RCC 7860 (cell line): ENCODE measurements at regions not wholly inside any gene's neighbourhood (a gene's known extent, or its start where the extent isn't known, plus 50 kb on each side); places are given as distances from the start of the nearest gene placed in this dataset.
"Not testable (repeated sequence)": the region's sequence is repeated elsewhere in the genome, so short reads cannot be mapped to it uniquely, and the experiment has no call there.

Experiments used
- DNase-seq: peaks from one replicate; pipeline ENCODE4 v3.0.0-alpha.2; 2015; ENCODE audit warnings: low spot score
- FAIRE-seq: peaks from 2 replicates; lab custom pipeline; 2012; peaks lifted over from hg19 to GRCh38; lab: Jason Lieb, UNC

GRCh38 chr11:44387825-44388224 is 77.9 kb upstream of the ALX4 start:
- FAIRE-seq (no peak), DNase-seq (no peak)

- FAIRE-seq, result no peak
Observed at GRCh38 chr11:44388828-44389657, 79.1 kb upstream of the ALX4 start.

GRCh38 chr11:44389963-44390605 is 80.1 kb upstream of the ALX4 start:
- FAIRE-seq (no peak), DNase-seq (no peak)

More at GRCh38 chr11:44388828-44389657, 79.1 kb upstream of the ALX4 start:
- DNase-seq, result no peak

GRCh38 chr11:44391004-44391403 is 81.1 kb upstream of the ALX4 start:
- not testable (repeated sequence) for FAIRE-seq, DNase-seq

- DNase-seq, FAIRE-seq: not testable (repeated sequence)
Observed at GRCh38 chr11:44396746-44397145, 86.8 kb upstream of the ALX4 start.

- DNase-seq (no peak), FAIRE-seq (no peak)
Observed at GRCh38 chr11:44397586-44398178, 87.7 kb upstream of the ALX4 start.

GRCh38 chr11:44398266-44399030 is 88.5 kb upstream of the ALX4 start:
- no peak for FAIRE-seq
- no peak for DNase-seq

GRCh38 chr11:44399968-44400367 is 90.0 kb upstream of the ALX4 start:
- no peak for FAIRE-seq

GRCh38 chr11:44400431-44400830 is 90.5 kb upstream of the ALX4 start:
- DNase-seq (no peak), FAIRE-seq (no peak)

More at GRCh38 chr11:44399968-44400367, 90.0 kb upstream of the ALX4 start:
- no peak for DNase-seq

- FAIRE-seq (no peak), DNase-seq (no peak)
Observed at GRCh38 chr11:44402466-44403075, 92.6 kb upstream of the ALX4 start.

- no peak for FAIRE-seq
- no peak for DNase-seq
Observed at GRCh38 chr11:44403176-44403575, 93.2 kb upstream of the ALX4 start.

- FAIRE-seq, result no peak
- DNase-seq, result no peak
Observed at GRCh38 chr11:44403587-44404273, 93.8 kb upstream of the ALX4 start.

GRCh38 chr11:44404301-44404700 is 94.4 kb upstream of the ALX4 start:
- DNase-seq (no peak), FAIRE-seq (no peak)

- no peak for DNase-seq
- no peak for FAIRE-seq
Observed at GRCh38 chr11:44404736-44405395, 94.9 kb upstream of the ALX4 start.

- FAIRE-seq, result no peak
- DNase-seq, result no peak
Observed at GRCh38 chr11:44407211-44407996, 97.5 kb upstream of the ALX4 start.

GRCh38 chr11:44408141-44408540 is 98.2 kb upstream of the ALX4 start:
- FAIRE-seq (no peak), DNase-seq (no peak)

GRCh38 chr11:44408711-44409470 is 99.0 kb upstream of the ALX4 start:
- no peak for FAIRE-seq
- no peak for DNase-seq
